OCI-LY7 (cell line): ENCODE measurements at regions not wholly inside any gene's neighbourhood (a gene's known extent, or its start where the extent isn't known, plus 50 kb on each side); places are given as distances from the start of the nearest gene placed in this dataset.

Source experiments
- BruUV-seq: library from RNA; stranded (reverse); fragments of 400-500 nt; replicated peaks from 2 replicates; lab custom pipeline; 2021; lab: Mats Ljungman, UMichigan
- CTCF ChIA-PET: fragments of 300-600 bp; sonication (Branson Sonifier 250); formaldehyde crosslinking; loops from one replicate; lab custom pipeline; 2022; ENCODE audit warnings: antibody characterized with exemption; ENCODE audit not compliant: unreplicated experiment; lab: Charles Lee
- POLR2A ChIA-PET: fragments of 300-600 bp; sonication (Branson Sonifier 250); formaldehyde crosslinking; loops from one replicate; lab custom pipeline; 2022; ENCODE audit warnings: antibody characterized with exemption; lab: Charles Lee
- DNase-seq: peaks from one replicate; pipeline ENCODE4 v3.0.0-alpha.2; 2015; ENCODE audit warnings: low spot score
- H2AFZ ChIP-seq: fragments of 200-600 bp; sonication (generic), shearing (Covaris generic); 2 replicates; pipeline ENCODE4 v1.6.1; 2014; ENCODE audit warnings: mild to moderate bottlenecking, antibody characterized with exemption, low read length, moderate library complexity
- H3K27ac ChIP-seq: fragments of 200-600 bp; sonication (generic); 2 replicates; pipeline ENCODE4 v1.5.1; 2014; ENCODE audit warnings: mixed run types, low read depth, mild to moderate bottlenecking, moderate library complexity, low read length, inconsistent platforms; ENCODE audit not compliant: poor library complexity, severe bottlenecking
- H3K36me3 ChIP-seq: fragments of 200-600 bp; sonication (generic); 2 replicates; pipeline ENCODE4 v1.6.1; 2014; ENCODE audit warnings: mild to moderate bottlenecking, antibody characterized with exemption, low read length, moderate library complexity, mixed read lengths; ENCODE audit not compliant: insufficient read depth
- H3K4me1 ChIP-seq: fragments of 200-600 bp; sonication (generic); 2 replicates; pipeline ENCODE4 v1.5.1; 2014; ENCODE audit warnings: mild to moderate bottlenecking, low read length; ENCODE audit not compliant: insufficient read depth, poor library complexity, severe bottlenecking
- H3K4me2 ChIP-seq: fragments of 200-600 bp; sonication (generic); 2 replicates; pipeline ENCODE4 v1.6.1; 2014; ENCODE audit warnings: mild to moderate bottlenecking, low read length
- H3K4me3 ChIP-seq: fragments of 200-600 bp; sonication (generic); 2 replicates; pipeline ENCODE4 v1.5.1; 2014; ENCODE audit warnings: mild to moderate bottlenecking, low read depth, low read length; ENCODE audit not compliant: poor library complexity, severe bottlenecking
- H3K79me2 ChIP-seq: fragments of 200-600 bp; sonication (generic); 2 replicates; pipeline ENCODE4 v1.6.1; 2016; ENCODE audit warnings: low read depth, mild to moderate bottlenecking, low read length, moderate library complexity, mixed read lengths; ENCODE audit not compliant: insufficient read depth
- H3K9me2 ChIP-seq: fragments of 200-600 bp; sonication (generic); 2 replicates; pipeline ENCODE4 v1.6.1; 2016; ENCODE audit warnings: mild to moderate bottlenecking, low read length, mixed read lengths; ENCODE audit not compliant: insufficient read depth
- H3K9me3 ChIP-seq: fragments of 200-600 bp; sonication (generic); 2 replicates; pipeline ENCODE4 v1.6.1; 2014; ENCODE audit warnings: mild to moderate bottlenecking, mixed run types, low read length, mixed read lengths
- H4K20me1 ChIP-seq: fragments of 200-600 bp; sonication (generic); 2 replicates; pipeline ENCODE4 v1.6.1; 2014; ENCODE audit warnings: mild to moderate bottlenecking, antibody characterized with exemption, low read length, moderate library complexity, mixed read lengths; ENCODE audit not compliant: insufficient read depth
- CTCF ChIP-seq: fragments of 200-600 bp; sonication (generic); conservative IDR thresholded peaks from 2 replicates; pipeline ENCODE4 v1.5.1; 2014; ENCODE audit warnings: mild to moderate bottlenecking, antibody characterized with exemption, low read length, moderate library complexity, mixed read lengths
- EZH2phosphoT487 ChIP-seq: fragments of 200-600 bp; sonication (generic); IDR thresholded peaks from 2 replicates; pipeline ENCODE4 v1.6.1; 2018; ENCODE audit warnings: low read depth, borderline replicate concordance, mild to moderate bottlenecking, mixed run types, antibody characterized with exemption, low read length, moderate library complexity, mixed read lengths
- intact Hi-C: fragments of 100-400 bp; cut with micrococcal nuclease; formaldehyde crosslinking; loops from one replicate; pipeline ENCODE4 v1.10.0; 2022; ENCODE audit not compliant: unreplicated experiment

GRCh38 chr11:88427719-88428118 is 90.2 kb upstream of the CTSC start:
- no peaks in the 10 kb centered on the region for H3K9me2 ChIP-seq
- H3K4me2 ChIP-seq = no peak overlapping the region
- no peaks in the 10 kb centered on the region for H3K36me3 ChIP-seq
- BruUV-seq = no TSS peak
- H3K79me2 ChIP-seq = no peaks in the 10 kb centered on the region
- H4K20me1 ChIP-seq = no peaks in the 10 kb centered on the region
- intact Hi-C loops = no loop called here
- TF ChIP-seq EZH2phosphoT487 (no peak), CTCF (no peak)
- CTCF ChIA-PET = no interaction called here
- no peak overlapping the region for H2AFZ ChIP-seq
- no peaks in the 10 kb centered on the region for H3K4me1 ChIP-seq
- no peak overlapping the region for H3K4me3 ChIP-seq
- no peaks in the 10 kb centered on the region for H3K9me3 ChIP-seq
- no peak for DNase-seq
- no peak overlapping the region for H3K27ac ChIP-seq
- POLR2A ChIA-PET = no interaction called here

GRCh38 chr11:88424881-88425280 is 87.3 kb upstream of the CTSC start:
- Histone ChIP-seq H3K36me3 (no peaks in the 10 kb centered on the region), H3K4me2 (no peak overlapping the region), H3K4me3 (no peak overlapping the region), H4K20me1 (no peaks in the 10 kb centered on the region), H3K79me2 (no peaks in the 10 kb centered on the region), H3K4me1 (no peaks in the 10 kb centered on the region), H3K9me2 (no peaks in the 10 kb centered on the region), H3K9me3 (no peaks in the 10 kb centered on the region), H3K27ac (no peak overlapping the region), H2AFZ (no peak overlapping the region)
- POLR2A ChIA-PET = no interaction called here
- no TSS peak for BruUV-seq
- intact Hi-C loops = no loop called here
- DNase-seq = no peak
- no peak for TF ChIP-seq EZH2phosphoT487
- no peak for TF ChIP-seq CTCF
- CTCF ChIA-PET = no interaction called here

GRCh38 chr11:88421530-88421929 is 84.0 kb upstream of the CTSC start:
- H2AFZ ChIP-seq = no peak overlapping the region
- no peaks in the 10 kb centered on the region for H3K4me1 ChIP-seq
- CTCF ChIA-PET = no interaction called here
- intact Hi-C loops = no loop called here
- BruUV-seq = no TSS peak
- H3K79me2 ChIP-seq = no peaks in the 10 kb centered on the region
- no peak overlapping the region for H3K4me2 ChIP-seq
- POLR2A ChIA-PET = no interaction called here
- no peaks in the 10 kb centered on the region for H4K20me1 ChIP-seq
- DNase-seq = no peak
- no peak overlapping the region for H3K4me3 ChIP-seq
- H3K36me3 ChIP-seq = no peaks in the 10 kb centered on the region
- no peaks in the 10 kb centered on the region for H3K9me3 ChIP-seq
- no peaks in the 10 kb centered on the region for H3K9me2 ChIP-seq
- no peak for TF ChIP-seq CTCF
- no peak for TF ChIP-seq EZH2phosphoT487
- no peak overlapping the region for H3K27ac ChIP-seq
